Trophoblast cell (in vitro differentiated cells and primary cell): ENCODE measurements at regions not wholly inside any gene's neighbourhood (a gene's known extent, or its start where the extent isn't known, plus 50 kb on each side); places are given as distances from the start of the nearest gene placed in this dataset.

Source experiments
- DNase-seq, 2 donors: peaks; one replicate each; pipeline ENCODE4 v3.0.0-alpha.2; 2016
- H2AFZ ChIP-seq: 2 replicates; pipeline ENCODE4 v1.6.1; 2013; ENCODE audit warnings: low read length, moderate library complexity, mild to moderate bottlenecking; ENCODE audit not compliant: insufficient read depth, poor library complexity
- H2AK5ac ChIP-seq: 2 replicates; pipeline ENCODE4 v1.6.1; 2013; ENCODE audit warnings: mild to moderate bottlenecking, low read length
- H2BK120ac ChIP-seq: 2 replicates; pipeline ENCODE4 v1.6.1; 2013; ENCODE audit warnings: low read length, mild to moderate bottlenecking, moderate library complexity; ENCODE audit not compliant: insufficient read depth, poor library complexity
- H2BK12ac ChIP-seq: 2 replicates; pipeline ENCODE4 v1.6.1; 2013; ENCODE audit warnings: mild to moderate bottlenecking, low read length, moderate library complexity
- H2BK5ac ChIP-seq: 2 replicates; pipeline ENCODE4 v1.6.1; 2013; ENCODE audit warnings: low read length, low read depth, moderate library complexity, mild to moderate bottlenecking; ENCODE audit not compliant: poor library complexity
- H3K14ac ChIP-seq: 2 replicates; pipeline ENCODE4 v1.6.1; 2013; ENCODE audit warnings: mild to moderate bottlenecking, low read length
- H3K18ac ChIP-seq: 2 replicates; pipeline ENCODE4 v1.6.1; 2013; ENCODE audit warnings: mild to moderate bottlenecking, low read length
- H3K23ac ChIP-seq: 2 replicates; pipeline ENCODE4 v1.6.1; 2013; ENCODE audit warnings: low read length
- H3K27ac ChIP-seq: 2 replicates; pipeline ENCODE4 v1.5.1; 2013; ENCODE audit warnings: low read depth, mild to moderate bottlenecking, inconsistent platforms, low read length, moderate library complexity
- H3K27me3 ChIP-seq: 2 replicates; pipeline ENCODE4 v1.6.1; 2013; ENCODE audit warnings: inconsistent platforms, mild to moderate bottlenecking, low read length, moderate library complexity; ENCODE audit not compliant: insufficient read depth
- H3K36me3 ChIP-seq, 2 experiments: 1 replicate in 1 of 2; 2 replicates in 1 of 2; pipeline ENCODE4 v1.6.1; 2013; ENCODE audit warnings: low read length in 2 of 2, mild to moderate bottlenecking in 2 of 2, moderate library complexity in 1 of 2; ENCODE audit not compliant: insufficient read depth in 2 of 2, control insufficient read depth in 1 of 2
- H3K4ac ChIP-seq: 2 replicates; pipeline ENCODE4 v1.6.1; 2013; ENCODE audit warnings: low read depth, mild to moderate bottlenecking, low read length, moderate library complexity
- H3K4me1 ChIP-seq, 2 experiments: 1 replicate in 1 of 2; 2 replicates in 1 of 2; pipeline ENCODE4 v1.6.1; 2013; ENCODE audit warnings: low read length in 2 of 2, mild to moderate bottlenecking in 2 of 2, moderate library complexity in 1 of 2; ENCODE audit not compliant: insufficient read depth in 2 of 2, control insufficient read depth in 1 of 2
- H3K4me2 ChIP-seq: 2 replicates; pipeline ENCODE4 v1.6.1; 2013; ENCODE audit warnings: inconsistent platforms, mild to moderate bottlenecking, low read length, moderate library complexity
- H3K4me3 ChIP-seq: 2 replicates; pipeline ENCODE4 v1.5.1; 2013; ENCODE audit warnings: mild to moderate bottlenecking, low read depth, low read length, inconsistent platforms
- H3K79me1 ChIP-seq: one replicate; pipeline ENCODE4 v1.6.1; 2013; ENCODE audit warnings: low read length
- H3K79me2 ChIP-seq: 2 replicates; pipeline ENCODE4 v1.6.1; 2013; ENCODE audit warnings: low read length, mild to moderate bottlenecking; ENCODE audit not compliant: control insufficient read depth, insufficient read depth, poor library complexity
- H3K9ac ChIP-seq: 2 replicates; pipeline ENCODE4 v1.6.1; 2013; ENCODE audit warnings: mild to moderate bottlenecking, low read length
- H3K9me3 ChIP-seq: 2 replicates; pipeline ENCODE4 v1.6.1; 2013; ENCODE audit warnings: low read depth, mild to moderate bottlenecking, control low read depth, inconsistent platforms, low read length; ENCODE audit not compliant: insufficient read depth
- H4K12ac ChIP-seq: 2 replicates; pipeline ENCODE4 v1.6.1; 2013; ENCODE audit warnings: low read depth, mild to moderate bottlenecking, low read length, moderate library complexity
- H4K8ac ChIP-seq: 2 replicates; pipeline ENCODE4 v1.6.1; 2013; ENCODE audit warnings: low read depth, mild to moderate bottlenecking, low read length, moderate library complexity
- H4K91ac ChIP-seq: one replicate; pipeline ENCODE4 v1.6.1; 2013; ENCODE audit warnings: low read depth, mild to moderate bottlenecking, low read length, moderate library complexity
- WGBS: extraction: QIAGEN DNeasy Blood & Tissue Kit; methylation state at CpG from one replicate; pipeline ENCODE4 v1.1.7; 2013; ENCODE audit warnings: missing lambda C conversion rate; ENCODE audit not compliant: insufficient read length, insufficient coverage; ENCODE audit errors: extremely low coverage; 5-methylcytosine and 5-hydroxymethylcytosine counted together

DNA sequence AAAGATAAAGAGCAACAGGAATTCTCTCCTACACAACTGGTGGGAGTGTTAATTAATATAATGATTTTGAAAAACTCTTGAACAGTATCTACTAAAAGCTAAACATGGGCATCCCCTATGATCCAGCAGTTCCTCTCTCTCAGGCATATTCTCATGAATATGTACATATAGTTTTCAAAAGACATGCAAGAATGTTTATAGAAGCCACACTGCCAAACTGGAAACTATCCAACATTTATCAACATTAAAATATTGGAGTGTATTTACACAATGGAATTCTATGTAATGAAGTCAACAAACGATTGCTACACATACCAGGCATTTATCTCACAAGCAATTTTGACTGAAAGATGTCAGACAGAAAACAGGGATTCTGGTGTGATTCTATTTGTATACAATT is 404.5 kb upstream of the ANKRD30A start:
- DNase-seq: no peak
- Histone ChIP-seq H3K4me2 (no peak overlapping the region), H3K14ac (no peak overlapping the region), H3K4me1 (no peaks in the 10 kb centered on the region), H3K36me3 (no peaks in the 10 kb centered on the region), H3K79me1 (no peaks in the 10 kb centered on the region), H4K91ac (no peak overlapping the region), H3K23ac (no peak overlapping the region), H4K8ac (no peak overlapping the region), H2AFZ (no peak overlapping the region), H3K18ac (no peak overlapping the region), H2BK12ac (no peak overlapping the region), H2BK5ac (no peak overlapping the region), H3K27ac (no peak overlapping the region), H3K4ac (no peak overlapping the region), H3K9ac (no peak overlapping the region), H3K27me3 (no peaks in the 10 kb centered on the region), H3K4me3 (no peak overlapping the region), H2AK5ac (no peak overlapping the region), H3K79me2 (no peaks in the 10 kb centered on the region), H3K9me3 (no peaks in the 10 kb centered on the region), H2BK120ac (no peak overlapping the region), H4K12ac (no peak overlapping the region)
- no CpG with 5 or more reads among the region's 1 CpG for WGBS

DNA sequence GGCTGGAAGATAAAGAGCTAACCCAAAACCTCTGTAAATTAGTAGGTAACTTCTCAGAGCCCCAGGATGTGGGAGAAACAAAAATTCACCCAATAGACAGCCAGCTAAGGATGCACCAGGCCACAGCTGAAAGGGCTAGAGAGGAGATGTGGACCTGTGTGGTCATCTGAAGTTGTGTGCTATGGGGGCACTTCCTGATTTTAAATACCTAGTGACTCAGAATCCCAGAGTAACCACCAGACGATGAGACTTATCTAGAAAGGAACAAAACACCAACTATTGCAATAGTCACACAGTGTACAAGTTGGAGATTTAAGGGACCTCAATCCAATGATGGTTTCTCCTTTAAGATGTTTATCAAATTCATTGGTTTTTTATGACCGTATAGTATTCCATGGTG is 408.3 kb upstream of the ANKRD30A start:
- Histone ChIP-seq H2AFZ (no peak overlapping the region), H3K4me1 (no peaks in the 10 kb centered on the region), H3K14ac (no peak overlapping the region), H3K9ac (no peak overlapping the region), H3K27ac (no peak overlapping the region), H3K79me1 (no peaks in the 10 kb centered on the region), H4K91ac (no peak overlapping the region), H3K4me3 (no peak overlapping the region), H3K4me2 (no peak overlapping the region), H3K18ac (no peak overlapping the region), H2AK5ac (no peak overlapping the region), H4K8ac (no peak overlapping the region), H3K9me3 (no peaks in the 10 kb centered on the region), H3K27me3 (no peaks in the 10 kb centered on the region), H4K12ac (no peak overlapping the region), H3K79me2 (no peaks in the 10 kb centered on the region), H2BK12ac (no peak overlapping the region), H2BK120ac (no peak overlapping the region), H2BK5ac (no peak overlapping the region), H3K23ac (no peak overlapping the region), H3K4ac (no peak overlapping the region), H3K36me3 (no peaks in the 10 kb centered on the region)
- DNase-seq: no peak
- no CpG with 5 or more reads among the region's 2 CpGs for WGBS

DNA sequence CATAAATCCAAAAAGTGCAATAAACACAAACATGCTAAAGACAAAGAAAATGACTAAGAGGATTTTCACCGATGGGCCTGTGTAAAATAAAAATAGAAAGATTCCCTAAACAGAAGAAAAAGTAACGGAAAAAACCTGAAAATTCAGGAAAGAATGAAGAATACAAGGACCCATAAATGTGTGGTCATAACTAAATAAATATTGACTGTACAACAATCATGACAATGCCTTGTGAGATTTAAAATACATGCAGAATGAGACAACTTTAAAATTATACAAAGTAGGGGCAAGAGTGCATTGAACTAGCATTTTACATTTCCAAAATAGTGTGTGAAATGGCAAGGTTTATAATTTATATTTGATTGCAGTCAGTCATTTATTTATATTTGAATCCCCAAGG is 409.1 kb upstream of the ANKRD30A start:
- Histone ChIP-seq H3K9ac (no peak overlapping the region), H4K12ac (no peak overlapping the region), H3K9me3 (no peaks in the 10 kb centered on the region), H3K4ac (no peak overlapping the region), H2AFZ (no peak overlapping the region), H3K36me3 (no peaks in the 10 kb centered on the region), H3K4me3 (no peak overlapping the region), H4K8ac (no peak overlapping the region), H3K23ac (no peak overlapping the region), H2BK5ac (no peak overlapping the region), H2BK12ac (no peak overlapping the region), H3K18ac (no peak overlapping the region), H3K79me2 (no peaks in the 10 kb centered on the region), H2AK5ac (no peak overlapping the region), H3K79me1 (no peaks in the 10 kb centered on the region), H2BK120ac (no peak overlapping the region), H3K14ac (no peak overlapping the region), H3K27ac (no peak overlapping the region), H3K4me1 (no peaks in the 10 kb centered on the region), H3K4me2 (no peak overlapping the region), H4K91ac (no peak overlapping the region), H3K27me3 (no peaks in the 10 kb centered on the region)
- no CpG with 5 or more reads among the region's 2 CpGs for WGBS
- DNase-seq: no peak

DNA sequence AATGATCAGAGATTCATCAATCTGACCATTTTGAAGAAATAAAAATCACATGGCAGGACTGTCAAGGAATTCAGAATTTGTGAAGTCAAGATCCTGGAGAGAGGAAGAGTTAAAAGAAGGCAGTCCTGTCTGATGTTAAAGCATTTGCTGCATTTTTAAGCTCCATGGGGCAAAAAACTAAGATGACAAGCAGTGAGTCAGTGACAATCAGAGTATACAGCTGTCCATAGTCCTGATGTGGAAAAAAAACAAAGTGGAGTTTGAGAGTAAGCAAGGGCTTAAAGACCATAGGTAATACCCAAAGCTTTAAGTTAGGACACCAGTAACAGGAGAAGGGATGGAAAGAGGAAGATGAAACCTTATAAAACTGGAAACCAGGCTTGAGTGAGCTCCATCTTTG is 412.7 kb upstream of the ANKRD30A start:
- DNase-seq: no peak
- no peak overlapping the region for H4K12ac ChIP-seq
- no peaks in the 10 kb centered on the region for H3K79me2 ChIP-seq
- H3K9ac ChIP-seq: no peak overlapping the region
- no peak overlapping the region for H3K18ac ChIP-seq
- no peak overlapping the region for H2AFZ ChIP-seq
- H3K27me3 ChIP-seq: no peaks in the 10 kb centered on the region
- H3K9me3 ChIP-seq: no peaks in the 10 kb centered on the region
- no peak overlapping the region for H3K4me3 ChIP-seq
- H3K27ac ChIP-seq: no peak overlapping the region
- H3K4me2 ChIP-seq: no peak overlapping the region
- no peak overlapping the region for H2BK5ac ChIP-seq
- no peak overlapping the region for H2BK12ac ChIP-seq
- no peak overlapping the region for H2AK5ac ChIP-seq
- H3K23ac ChIP-seq: no peak overlapping the region
- no peaks in the 10 kb centered on the region for H3K36me3 ChIP-seq
- H4K8ac ChIP-seq: no peak overlapping the region
- H3K14ac ChIP-seq: no peak overlapping the region
- H3K79me1 ChIP-seq: no peaks in the 10 kb centered on the region
- H4K91ac ChIP-seq: no peak overlapping the region
- no peaks in the 10 kb centered on the region for H3K4me1 ChIP-seq
- no peak overlapping the region for H3K4ac ChIP-seq
- H2BK120ac ChIP-seq: no peak overlapping the region

DNA sequence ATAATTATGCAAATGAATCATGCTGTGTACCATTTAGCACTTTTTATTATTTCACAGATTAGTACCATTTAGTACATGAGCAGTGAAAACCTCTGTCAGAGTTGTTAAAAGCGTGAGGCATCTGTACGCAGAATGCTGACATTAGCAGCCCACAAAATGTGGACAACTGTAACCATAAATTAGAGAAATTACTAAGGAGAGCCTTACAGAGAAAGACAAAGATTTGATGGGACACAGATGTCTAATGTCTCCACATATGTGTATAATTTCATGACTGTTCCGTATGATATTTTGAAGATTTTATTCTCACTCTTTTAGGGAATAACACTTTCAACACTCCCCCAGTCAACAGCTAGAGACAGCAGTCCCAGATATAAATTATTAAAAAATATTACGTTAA is 414.0 kb upstream of the ANKRD30A start:
- H3K14ac ChIP-seq: no peak overlapping the region
- H3K36me3 ChIP-seq: no peaks in the 10 kb centered on the region
- H2AK5ac ChIP-seq: no peak overlapping the region
- H2AFZ ChIP-seq: no peak overlapping the region
- no peak for DNase-seq
- H3K4me3 ChIP-seq: no peak overlapping the region
- no peaks in the 10 kb centered on the region for H3K27me3 ChIP-seq
- no peak overlapping the region for H2BK120ac ChIP-seq
- no peak overlapping the region for H4K12ac ChIP-seq
- no peak overlapping the region for H4K8ac ChIP-seq
- H3K79me2 ChIP-seq: no peaks in the 10 kb centered on the region
- H2BK5ac ChIP-seq: no peak overlapping the region
- no CpG with 5 or more reads among the region's 4 CpGs for WGBS
- H3K18ac ChIP-seq: no peak overlapping the region
- H3K4ac ChIP-seq: no peak overlapping the region
- H3K4me1 ChIP-seq: no peaks in the 10 kb centered on the region
- H3K23ac ChIP-seq: no peak overlapping the region
- no peaks in the 10 kb centered on the region for H3K9me3 ChIP-seq
- H3K9ac ChIP-seq: no peak overlapping the region
- no peaks in the 10 kb centered on the region for H3K79me1 ChIP-seq
- no peak overlapping the region for H2BK12ac ChIP-seq
- no peak overlapping the region for H4K91ac ChIP-seq
- H3K4me2 ChIP-seq: no peak overlapping the region
- no peak overlapping the region for H3K27ac ChIP-seq
